ENCODE measurements at regions not wholly inside any gene's neighbourhood (a gene's known extent, or its start where the extent isn't known, plus 50 kb on each side); places are given as distances from the start of the nearest gene placed in this dataset.
"Not testable (repeated sequence)": the region's sequence is repeated elsewhere in the genome, so short reads cannot be mapped to it uniquely, and the experiment has no call there.

DNA sequence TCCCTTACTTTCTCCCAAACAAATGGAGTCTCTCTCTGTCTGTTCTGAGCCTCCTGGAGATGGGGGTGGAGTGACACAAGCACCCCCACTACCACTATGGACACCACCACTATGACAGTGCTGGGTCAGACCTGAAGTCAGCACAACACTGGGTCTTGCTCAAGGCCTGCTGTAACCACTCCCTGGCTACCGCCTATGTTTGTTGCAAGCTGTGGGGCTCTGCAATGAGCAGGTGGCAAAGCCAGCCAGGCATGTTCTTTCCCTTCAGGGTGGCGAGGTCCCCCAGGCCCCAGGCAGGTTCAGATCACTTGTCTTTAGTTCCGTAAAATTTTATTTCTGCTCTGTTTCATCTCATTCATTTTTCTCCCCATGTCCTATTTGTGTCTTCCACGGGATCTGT lies 349.8 kb downstream of the TMEM121 start:
- no peak for DNase-seq
- no peak overlapping the region for H3K4me3 ChIP-seq
- peaks cover 2% of the 10 kb centered on the region for H3K27me3 ChIP-seq
- no peaks in the 10 kb centered on the region for H3K9me3 ChIP-seq
- no peaks in the 10 kb centered on the region for H3K36me3 ChIP-seq

GRCh38 chr14:105876829-105877228 lies 350.4 kb downstream of the TMEM121 start:
- no peaks in the 10 kb centered on the region for H3K36me3 ChIP-seq
- DNase-seq: no peak
- no peak overlapping the region for H3K4me3 ChIP-seq
- no peaks in the 10 kb centered on the region for H3K9me3 ChIP-seq
- H3K27me3 ChIP-seq: peaks cover 2% of the 10 kb centered on the region

DNA sequence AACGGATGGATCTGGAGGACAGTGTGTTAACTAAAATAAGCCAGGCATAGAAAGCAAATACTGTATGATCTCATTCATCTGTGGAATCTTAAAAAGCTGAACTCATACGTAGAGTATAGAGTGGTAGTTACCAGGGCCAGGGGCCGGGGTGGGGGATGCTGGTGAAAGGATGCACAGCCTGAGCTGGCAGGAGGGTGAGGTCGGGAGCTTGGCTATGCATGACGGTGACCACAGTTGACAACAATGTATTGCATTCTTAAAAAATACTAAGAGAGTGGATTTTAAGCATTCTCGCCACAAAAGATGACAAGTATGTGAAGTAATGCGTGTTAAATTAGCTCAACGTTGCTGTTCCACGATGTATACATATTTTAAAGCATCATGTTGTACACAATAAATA lies 351.3 kb downstream of the TMEM121 start:
- Histone ChIP-seq H3K27me3 (peaks cover 2% of the 10 kb centered on the region; the same call in 1 of the 2 replicates), H3K36me3 (no peaks in the 10 kb centered on the region), H3K4me3 (no peak overlapping the region), H3K9me3 (no peaks in the 10 kb centered on the region)
- no peak for DNase-seq

- no peaks in the 10 kb centered on the region for H3K36me3 ChIP-seq
- no peak for DNase-seq
- no peak overlapping the region for H3K4me3 ChIP-seq
- H3K9me3 ChIP-seq: no peaks in the 10 kb centered on the region
- H3K27me3 ChIP-seq: peaks cover under 1% of the 10 kb centered on the region; the same call in 1 of the 2 replicates
These were observed 351.7 kb downstream of the TMEM121 start for GRCh38 chr14:105878125-105878524.

DNA sequence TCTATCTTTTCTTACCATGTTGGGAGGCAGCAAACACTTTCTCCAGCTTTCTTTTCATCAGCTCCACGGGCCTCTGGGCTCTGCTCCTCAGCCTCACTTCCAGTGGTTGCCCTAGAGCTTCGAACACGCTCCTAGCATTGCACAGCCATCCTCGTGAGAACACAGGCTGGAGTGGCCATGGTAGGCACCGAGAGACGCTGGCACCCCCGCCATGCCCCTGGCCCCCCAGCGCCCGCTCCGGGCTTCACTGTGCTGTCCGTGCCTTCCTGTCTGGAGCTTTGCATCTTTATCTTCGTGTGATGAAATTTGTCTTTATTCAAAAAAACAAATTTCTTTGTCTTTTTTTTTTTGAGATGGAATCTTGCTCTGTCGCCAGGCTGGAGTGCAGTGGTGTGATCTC lies 352.2 kb downstream of the TMEM121 start:
- H3K27me3 ChIP-seq: no peaks in the 10 kb centered on the region; the same call in 1 of the 2 replicates
- H3K36me3 ChIP-seq: no peaks in the 10 kb centered on the region
- no peak overlapping the region for H3K4me3 ChIP-seq
- no peaks in the 10 kb centered on the region for H3K9me3 ChIP-seq
- DNase-seq: no peak

- H3K27me3 ChIP-seq: no peaks in the 10 kb centered on the region; the same call in 1 of the 2 replicates
- no peaks in the 10 kb centered on the region for H3K36me3 ChIP-seq
- H3K4me3 ChIP-seq: no peak overlapping the region
- DNase-seq: no peak
- H3K9me3 ChIP-seq: no peaks in the 10 kb centered on the region
These were observed 353.1 kb downstream of the TMEM121 start for GRCh38 chr14:105879503-105879866.

DNA sequence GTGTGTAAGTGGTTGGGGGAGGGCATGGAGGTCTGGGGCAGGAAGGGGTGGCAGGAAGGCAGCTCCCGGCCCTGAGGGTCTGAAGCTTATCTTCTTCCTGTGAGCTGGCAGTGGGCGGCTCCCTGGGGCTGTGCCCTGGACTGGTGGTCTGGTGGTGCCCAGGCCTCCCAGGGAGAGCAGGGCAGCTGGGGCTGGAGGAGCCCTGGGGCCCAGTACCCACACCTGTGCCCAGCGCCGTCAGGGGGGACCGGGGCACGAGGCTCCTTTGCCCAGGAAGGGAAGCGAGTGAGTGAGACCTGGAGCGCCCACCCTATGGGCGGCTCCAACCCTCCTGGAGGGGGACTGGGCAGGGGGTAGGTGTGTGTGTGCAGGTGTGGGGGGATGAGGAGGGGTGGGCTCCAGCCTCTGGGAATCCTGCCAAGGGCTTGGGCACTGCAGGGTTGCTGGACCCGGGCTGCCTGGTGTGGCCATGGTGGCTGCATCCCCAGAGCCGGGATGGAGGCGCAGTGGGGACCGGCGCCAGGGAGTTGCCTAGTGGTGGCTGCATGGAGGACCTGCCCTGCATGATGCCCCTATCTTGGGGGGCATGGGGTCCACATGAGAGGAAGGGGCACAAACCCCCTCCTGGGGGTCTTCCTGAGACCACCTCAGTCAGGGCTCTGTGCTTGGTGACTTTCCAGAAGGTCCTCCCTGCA lies 353.6 kb downstream of the TMEM121 start:
- Histone ChIP-seq H3K4me3 (no peak overlapping the region), H3K36me3 (no peaks in the 10 kb centered on the region), H3K9me3 (no peaks in the 10 kb centered on the region), H3K27me3 (no peaks in the 10 kb centered on the region; the same call in 1 of the 2 replicates)
- DNase-seq: no peak

DNA sequence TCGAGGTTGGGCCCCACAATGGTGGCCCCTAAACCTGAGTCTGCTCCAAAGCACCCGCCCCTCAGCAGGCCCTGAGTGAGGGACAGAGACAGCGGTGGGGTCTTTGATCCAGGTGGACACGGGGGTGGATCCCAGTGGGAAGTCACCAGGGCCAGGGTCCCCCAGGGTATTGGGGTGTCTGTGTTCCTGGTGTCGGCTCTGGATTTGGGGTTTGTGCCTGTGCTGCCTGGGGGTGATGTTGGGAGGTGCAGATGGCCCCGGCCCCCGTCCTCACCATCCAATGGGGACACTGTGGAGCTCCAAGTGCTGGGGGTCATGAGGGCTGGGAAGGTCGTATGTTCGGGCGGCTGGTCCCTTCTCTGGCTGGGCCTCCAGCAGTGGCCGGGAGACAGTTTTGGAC lies 354.2 kb downstream of the TMEM121 start:
- no peaks in the 10 kb centered on the region for H3K27me3 ChIP-seq
- H3K36me3 ChIP-seq: no peaks in the 10 kb centered on the region
- no peak overlapping the region for H3K4me3 ChIP-seq
- DNase-seq: no peak
- H3K9me3 ChIP-seq: no peaks in the 10 kb centered on the region

GRCh38 chr14:105881021-105881930 lies 354.9 kb downstream of the TMEM121 start:
- H3K9me3 ChIP-seq: no peaks in the 10 kb centered on the region
- DNase-seq: no peak
- H3K36me3 ChIP-seq: no peaks in the 10 kb centered on the region
- H3K27me3 ChIP-seq: no peaks in the 10 kb centered on the region
- H3K4me3 ChIP-seq: no peak overlapping the region

GRCh38 chr14:105882011-105882410 lies 355.6 kb downstream of the TMEM121 start:
- not testable (repeated sequence) for H3K4me3 ChIP-seq, H3K9me3 ChIP-seq, H3K27me3 ChIP-seq, DNase-seq, H3K36me3 ChIP-seq

GRCh38 chr14:105882626-105883025 lies 356.2 kb downstream of the TMEM121 start:
- Histone ChIP-seq H3K27me3 (no peaks in the 10 kb centered on the region), H3K9me3 (no peaks in the 10 kb centered on the region), H3K4me3 (no peak overlapping the region), H3K36me3 (no peaks in the 10 kb centered on the region)
- DNase-seq: no peak

- Histone ChIP-seq H3K27me3 (no peaks in the 10 kb centered on the region), H3K36me3 (no peaks in the 10 kb centered on the region), H3K9me3 (no peaks in the 10 kb centered on the region), H3K4me3 (no peak overlapping the region)
- no peak for DNase-seq
These were observed 357.0 kb downstream of the TMEM121 start for GRCh38 chr14:105883066-105884005.

DNA sequence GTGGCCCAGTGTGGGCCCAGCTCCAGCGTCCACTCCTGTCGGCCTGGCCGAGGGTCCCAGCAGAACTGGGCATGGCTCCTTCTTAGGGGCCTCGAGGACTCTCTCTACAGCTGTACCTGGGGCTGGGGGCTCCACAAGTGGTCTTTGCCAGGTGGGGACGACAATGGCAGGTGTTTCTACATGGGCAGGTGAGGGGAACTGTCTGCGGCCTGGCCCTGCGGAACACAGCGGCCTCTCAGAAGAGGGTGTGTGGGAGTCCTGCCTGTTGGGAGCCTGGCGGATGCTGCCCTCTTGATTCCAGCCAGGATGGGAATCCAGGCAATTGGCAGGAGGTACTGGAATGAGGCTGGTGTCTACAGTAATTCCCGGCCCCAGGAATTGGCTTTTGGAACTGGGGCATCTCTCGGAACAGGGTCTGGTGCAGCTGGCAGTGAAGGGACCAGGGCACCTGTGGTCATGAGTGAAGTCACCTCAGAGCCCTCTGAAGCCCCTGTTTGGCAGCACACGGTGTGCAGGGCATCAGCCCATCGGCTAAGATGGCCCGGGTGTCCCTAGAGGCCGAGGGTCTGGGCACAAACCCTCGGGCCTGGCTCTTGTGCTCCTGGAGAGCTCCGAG lies 357.9 kb downstream of the TMEM121 start:
- not testable (repeated sequence) for H3K27me3 ChIP-seq, H3K36me3 ChIP-seq, H3K4me3 ChIP-seq, H3K9me3 ChIP-seq, DNase-seq

GRCh38 chr14:105884808-105885281 lies 358.5 kb downstream of the TMEM121 start:
- no peaks in the 10 kb centered on the region for H3K9me3 ChIP-seq
- DNase-seq: no peak
- H3K4me3 ChIP-seq: no peak overlapping the region
- H3K36me3 ChIP-seq: no peaks in the 10 kb centered on the region
- H3K27me3 ChIP-seq: no peaks in the 10 kb centered on the region

- no peaks in the 10 kb centered on the region for H3K36me3 ChIP-seq
- H3K4me3 ChIP-seq: no peak overlapping the region
- DNase-seq: no peak
- H3K9me3 ChIP-seq: no peaks in the 10 kb centered on the region
- H3K27me3 ChIP-seq: no peaks in the 10 kb centered on the region
These were observed 359.4 kb downstream of the TMEM121 start for GRCh38 chr14:105885561-105886320.

- DNase-seq, H3K36me3 ChIP-seq, H3K9me3 ChIP-seq, H3K27me3 ChIP-seq, H3K4me3 ChIP-seq: not testable (repeated sequence)
These were observed 360.4 kb downstream of the TMEM121 start for GRCh38 chr14:105886791-105887191.
